Right atrium auricular region (tissue), 2 donors: ENCODE measurements at regions not wholly inside any gene's neighbourhood (a gene's known extent, or its start where the extent isn't known, plus 50 kb on each side); places are given as distances from the start of the nearest gene placed in this dataset.
"Not testable (repeated sequence)": the region's sequence is repeated elsewhere in the genome, so short reads cannot be mapped to it uniquely, and the experiment has no call there.

ENCODE experiments used
- DNase-seq: peaks from one replicate; pipeline ENCODE4 v3.0.0-alpha.2; 2019; ENCODE audit warnings: low spot score
- H3K27ac ChIP-seq, 2 donors: fragments of 200-600 bp; sonication (generic); 1 replicate in 1 of 2; 2 replicates in 1 of 2; pipeline ENCODE4 v1.5.1; 2016 to 2019
- H3K27me3 ChIP-seq, 2 donors: fragments of 200-600 bp; sonication (generic); one replicate each; pipeline versions ENCODE4 v1.5.1 to v1.6.0; 2017 to 2019
- H3K36me3 ChIP-seq: fragments of 200-600 bp; sonication (generic); one replicate; pipeline ENCODE4 v1.5.1; 2016
- H3K4me1 ChIP-seq, 2 donors: fragments of 200-600 bp; sonication (generic); one replicate each; pipeline versions ENCODE4 v1.5.1 to v1.6.0; 2017 to 2019
- H3K4me3 ChIP-seq, 2 donors: fragments of 200-600 bp; sonication (generic); 1 replicate in 1 of 2; 2 replicates in 1 of 2; pipeline ENCODE4 v1.5.1; 2017 to 2019; ENCODE audit warnings: mild to moderate bottlenecking in 1 of 2, moderate library complexity in 1 of 2
- H3K9me3 ChIP-seq, 2 donors: fragments of 200-600 bp; sonication (generic); one replicate each; pipeline ENCODE4 v1.5.1; 2019
- TF ChIP-seq, protein P1 (sequence below), 2 donors: fragments of 200-600 bp; sonication (generic); IDR thresholded peaks; one replicate each; pipeline ENCODE4 v1.5.1; 2019; ENCODE audit warnings: antibody characterized with exemption in 2 of 2

DNA sequence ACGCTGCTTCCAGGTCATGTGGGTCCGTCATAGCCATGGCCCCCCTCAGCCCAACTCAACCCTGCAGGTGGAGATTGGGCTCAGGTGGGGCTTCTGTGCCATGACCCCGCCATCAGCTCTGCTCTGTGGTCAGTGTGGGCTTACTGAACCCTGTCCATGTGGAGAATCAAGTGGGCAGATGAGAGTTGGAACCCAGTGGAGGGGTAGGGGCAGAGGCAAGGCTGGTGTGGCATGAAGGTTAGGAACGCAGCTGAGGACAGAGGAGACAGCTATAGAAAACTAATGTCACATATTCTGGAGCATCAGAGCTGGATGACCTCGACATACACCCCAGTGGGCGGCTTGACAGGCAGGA, 355.9 kb downstream of the PTPRU start:
- Histone ChIP-seq H3K4me1 (no peaks in the 10 kb centered on the region), H3K27ac (no peak overlapping the region), H3K36me3 (no peaks in the 10 kb centered on the region), H3K4me3 (no peak overlapping the region), H3K27me3 (no peaks in the 10 kb centered on the region), H3K9me3 (no peaks in the 10 kb centered on the region)
- DNase-seq = no peak
- TF ChIP-seq, protein P1, sequence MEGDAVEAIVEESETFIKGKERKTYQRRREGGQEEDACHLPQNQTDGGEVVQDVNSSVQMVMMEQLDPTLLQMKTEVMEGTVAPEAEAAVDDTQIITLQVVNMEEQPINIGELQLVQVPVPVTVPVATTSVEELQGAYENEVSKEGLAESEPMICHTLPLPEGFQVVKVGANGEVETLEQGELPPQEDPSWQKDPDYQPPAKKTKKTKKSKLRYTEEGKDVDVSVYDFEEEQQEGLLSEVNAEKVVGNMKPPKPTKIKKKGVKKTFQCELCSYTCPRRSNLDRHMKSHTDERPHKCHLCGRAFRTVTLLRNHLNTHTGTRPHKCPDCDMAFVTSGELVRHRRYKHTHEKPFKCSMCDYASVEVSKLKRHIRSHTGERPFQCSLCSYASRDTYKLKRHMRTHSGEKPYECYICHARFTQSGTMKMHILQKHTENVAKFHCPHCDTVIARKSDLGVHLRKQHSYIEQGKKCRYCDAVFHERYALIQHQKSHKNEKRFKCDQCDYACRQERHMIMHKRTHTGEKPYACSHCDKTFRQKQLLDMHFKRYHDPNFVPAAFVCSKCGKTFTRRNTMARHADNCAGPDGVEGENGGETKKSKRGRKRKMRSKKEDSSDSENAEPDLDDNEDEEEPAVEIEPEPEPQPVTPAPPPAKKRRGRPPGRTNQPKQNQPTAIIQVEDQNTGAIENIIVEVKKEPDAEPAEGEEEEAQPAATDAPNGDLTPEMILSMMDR (IDR thresholded peaks at IDR 0.05) = no peak

DNA sequence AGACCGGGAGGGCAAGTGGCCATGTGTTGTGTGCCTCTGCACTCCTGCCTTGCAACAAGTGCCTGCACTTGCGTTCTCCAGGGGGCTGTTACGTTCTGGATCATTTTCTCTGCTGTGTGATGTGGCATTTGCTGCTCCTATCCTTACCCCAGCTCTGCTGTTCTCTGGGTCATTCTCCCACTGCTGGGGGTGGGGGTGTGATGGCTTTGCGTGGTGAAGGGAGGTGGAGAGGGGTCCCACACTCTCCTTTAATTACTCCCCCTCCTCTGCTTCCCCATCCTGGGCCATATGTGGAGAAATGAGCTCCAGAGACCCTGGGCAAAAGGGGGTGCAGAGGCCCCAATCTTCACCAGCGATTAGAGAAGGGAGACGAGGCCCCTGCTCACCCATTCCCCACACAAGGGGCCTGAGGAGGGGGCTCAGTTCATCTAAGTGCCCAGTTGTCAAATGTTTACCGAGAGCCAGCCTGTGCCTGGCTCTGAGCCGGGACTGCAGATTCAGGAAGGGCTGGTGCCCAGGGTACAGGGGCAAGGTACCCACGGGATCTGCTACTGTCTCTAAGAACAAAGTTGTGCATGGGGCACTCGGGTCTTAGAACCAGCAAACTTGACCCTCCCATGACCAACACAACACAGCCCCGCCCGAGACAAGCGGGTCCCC, 355.4 kb downstream of the PTPRU start:
- Histone ChIP-seq H3K27ac (no peak overlapping the region), H3K9me3 (no peaks in the 10 kb centered on the region), H3K36me3 (no peaks in the 10 kb centered on the region), H3K4me1 (no peaks in the 10 kb centered on the region), H3K27me3 (no peaks in the 10 kb centered on the region), H3K4me3 (no peak overlapping the region)
- TF ChIP-seq, protein P1 (IDR thresholded peaks at IDR 0.05) = no peak
- DNase-seq = no peak

DNA sequence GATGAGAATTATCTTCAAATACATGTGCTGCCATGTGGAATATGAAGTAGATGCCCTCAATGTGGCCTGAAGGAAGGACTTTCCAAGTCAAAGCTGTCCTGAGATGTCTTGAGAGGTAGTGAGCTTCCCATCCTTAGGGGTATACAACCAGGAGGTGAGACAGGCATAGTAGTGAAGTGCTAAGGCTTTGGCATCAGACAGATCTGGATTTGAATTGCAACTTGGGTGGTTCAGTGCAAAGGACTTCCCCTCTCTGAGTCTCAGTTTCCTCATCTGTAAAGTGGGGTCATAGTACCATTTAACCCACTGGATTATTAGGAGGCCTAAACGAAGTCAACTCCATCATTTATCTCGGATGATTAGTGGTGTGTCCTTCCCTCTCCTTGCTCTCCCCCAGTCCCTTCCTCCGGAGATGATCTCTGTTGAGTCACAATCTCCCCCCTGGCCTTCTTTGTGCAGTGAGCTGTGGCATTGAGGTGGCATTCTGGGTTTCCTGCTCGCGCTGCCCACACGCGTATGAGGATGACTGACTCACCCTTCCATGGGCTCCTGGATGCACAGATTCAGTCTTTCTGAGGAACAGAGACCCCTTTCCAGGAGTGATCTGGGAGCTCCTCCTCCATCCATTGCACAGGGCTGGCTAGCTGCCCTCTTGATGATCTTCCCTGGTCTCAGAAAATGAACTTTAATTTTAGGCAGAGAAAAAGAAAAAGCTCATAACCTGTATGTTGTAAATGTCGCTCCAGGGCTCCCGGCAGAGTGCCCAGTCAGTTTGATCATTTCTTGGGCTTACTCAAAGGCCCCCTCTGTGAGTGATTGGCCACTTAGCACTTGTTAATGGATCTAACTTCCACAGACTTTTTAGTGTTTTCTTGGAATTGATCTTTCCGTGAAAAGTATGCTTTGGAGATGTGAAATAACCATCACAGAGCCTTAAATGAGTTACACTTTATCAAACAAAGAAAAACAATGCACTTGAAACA, 354.6 kb downstream of the PTPRU start:
- no peaks in the 10 kb centered on the region for H3K9me3 ChIP-seq

DNA sequence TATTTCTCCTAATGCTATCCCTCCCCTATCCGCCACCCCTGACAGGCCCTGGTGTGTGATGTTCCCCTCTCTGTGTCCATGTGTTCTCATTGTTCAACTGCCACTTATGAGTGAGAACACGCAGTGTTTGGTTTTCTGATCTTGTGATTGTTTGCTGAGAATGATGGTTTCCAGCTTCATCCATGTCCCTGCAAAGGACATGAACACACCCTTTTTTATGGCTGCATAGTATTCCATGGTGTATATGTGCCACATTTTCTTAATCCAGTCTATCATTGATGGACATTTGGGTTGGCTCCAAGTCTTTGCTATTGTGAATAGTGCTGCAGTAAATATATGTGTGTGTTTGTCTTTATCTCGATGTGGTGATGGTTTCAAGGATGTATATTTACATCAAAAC, 353.4 kb downstream of the PTPRU start:
- H3K36me3 ChIP-seq, H3K27me3 ChIP-seq, H3K4me1 ChIP-seq, H3K27ac ChIP-seq, H3K4me3 ChIP-seq, H3K9me3 ChIP-seq: not testable (repeated sequence)
- peak; percentile 13 for DNase-seq

More for the DNA sequence above, 354.6 kb downstream of the PTPRU start:
- H3K4me1 ChIP-seq = no peaks in the 10 kb centered on the region
- DNase-seq = peak; percentile 30
- TF ChIP-seq, protein P1 (IDR thresholded peaks at IDR 0.05) = no peak
- H3K36me3 ChIP-seq = no peaks in the 10 kb centered on the region
- no peak overlapping the region for H3K4me3 ChIP-seq
- H3K27ac ChIP-seq = no peak overlapping the region
- no peaks in the 10 kb centered on the region for H3K27me3 ChIP-seq

DNA sequence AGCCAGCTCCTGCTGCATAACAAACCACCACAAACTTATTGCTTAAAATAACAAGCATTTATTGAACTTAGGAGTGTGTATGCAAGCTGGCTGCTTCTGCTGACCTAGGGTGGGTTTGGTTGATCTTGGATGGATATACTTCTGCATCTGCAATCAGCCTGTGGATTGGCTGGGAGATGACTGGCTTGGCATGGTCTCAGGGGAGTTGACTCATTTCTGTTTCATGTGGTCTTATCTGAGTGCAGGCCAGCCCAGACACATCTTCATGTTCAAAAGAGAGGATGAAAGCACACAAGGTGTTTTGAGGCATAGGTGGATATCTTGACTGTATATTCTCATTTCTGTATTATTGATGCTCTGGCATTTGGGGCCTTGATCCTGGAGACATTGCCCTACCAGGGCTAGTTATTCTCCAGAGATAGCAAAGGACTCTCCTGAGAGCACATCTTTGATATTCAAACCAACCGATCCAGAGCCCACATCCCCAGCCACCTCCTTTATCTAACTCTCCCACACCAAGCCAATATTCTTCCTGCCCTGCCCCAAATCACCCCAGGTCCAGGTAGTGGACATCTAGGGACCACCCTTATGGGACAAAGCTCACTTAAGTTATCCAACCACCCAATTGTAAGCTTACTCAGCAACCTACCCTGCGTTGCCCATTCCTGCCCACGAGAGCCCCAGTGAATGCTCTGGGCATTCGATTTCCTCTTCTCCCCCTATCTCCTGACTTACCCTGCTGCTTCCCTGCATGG, 350.8 kb downstream of the PTPRU start:
- Histone ChIP-seq H3K36me3 (no peaks in the 10 kb centered on the region), H3K27ac (no peak overlapping the region), H3K27me3 (no peaks in the 10 kb centered on the region), H3K9me3 (no peaks in the 10 kb centered on the region), H3K4me1 (no peaks in the 10 kb centered on the region), H3K4me3 (no peak overlapping the region)
- TF ChIP-seq, protein P1 (IDR thresholded peaks at IDR 0.05) = no peak
- DNase-seq = peak; percentile 38

DNA sequence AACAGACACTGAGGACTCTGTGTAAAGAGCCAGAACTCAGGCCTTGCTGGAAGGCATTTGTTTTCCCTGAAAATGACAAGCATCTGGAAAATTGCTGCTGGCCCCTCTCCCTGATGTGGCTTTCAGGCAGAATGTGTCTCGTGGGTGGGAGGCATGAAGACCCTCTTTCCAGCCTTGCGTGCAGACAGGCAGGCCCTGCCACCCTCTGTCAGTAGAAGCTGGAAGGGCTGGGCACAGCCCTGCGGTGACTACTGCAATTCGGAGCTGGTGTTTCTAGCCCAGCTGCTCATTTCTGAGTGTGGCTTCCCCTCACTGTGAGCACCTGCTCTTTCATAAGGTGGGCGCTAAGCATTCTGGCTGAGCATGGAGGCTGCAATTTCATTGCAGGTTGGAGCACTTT, 349.9 kb downstream of the PTPRU start:
- no peak overlapping the region for H3K27ac ChIP-seq
- no peaks in the 10 kb centered on the region for H3K4me1 ChIP-seq
- no peaks in the 10 kb centered on the region for H3K9me3 ChIP-seq
- no peaks in the 10 kb centered on the region for H3K27me3 ChIP-seq
- DNase-seq = no peak
- H3K36me3 ChIP-seq = no peaks in the 10 kb centered on the region
- TF ChIP-seq, protein P1 (IDR thresholded peaks at IDR 0.05) = no peak
- no peak overlapping the region for H3K4me3 ChIP-seq
